Neural progenitor cell (in vitro differentiated cells): ENCODE measurements at regions not wholly inside any gene's neighbourhood (a gene's known extent, or its start where the extent isn't known, plus 50 kb on each side); places are given as distances from the start of the nearest gene placed in this dataset.

ENCODE experiments used
- DNase-seq: peaks from one replicate; pipeline ENCODE4 v3.0.0-alpha.2; 2016; ENCODE audit warnings: low spot score
- H2AFZ ChIP-seq: fragments of 200-600 bp; sonication (generic); replicated peaks from 2 replicates; pipeline ENCODE4 v1.6.1; 2016; ENCODE audit warnings: antibody characterized with exemption
- H3F3A ChIP-seq: fragments of 200-600 bp; sonication (generic); 2 replicates; pipeline ENCODE4 v1.6.1; 2016; ENCODE audit warnings: antibody characterized with exemption, low read depth
- H3K27ac ChIP-seq: fragments of 200-600 bp; sonication (generic); 2 replicates; pipeline ENCODE4 v1.5.1; 2016; ENCODE audit warnings: mild to moderate bottlenecking
- H3K27me3 ChIP-seq: fragments of 200-600 bp; sonication (generic); 2 replicates; pipeline ENCODE4 v1.6.1; 2016; ENCODE audit warnings: mild to moderate bottlenecking, moderate library complexity
- H3K36me3 ChIP-seq: fragments of 200-600 bp; sonication (generic); 2 replicates; pipeline ENCODE4 v1.5.1; 2016
- H3K4me1 ChIP-seq: fragments of 200-600 bp; sonication (generic); 2 replicates; pipeline ENCODE4 v1.6.1; 2016; ENCODE audit warnings: mixed run types
- H3K4me2 ChIP-seq: fragments of 200-600 bp; sonication (generic); 2 replicates; pipeline ENCODE4 v1.6.1; 2016
- H3K4me3 ChIP-seq: fragments of 200-600 bp; sonication (generic); 2 replicates; pipeline ENCODE4 v1.5.1; 2016
- H3K79me2 ChIP-seq: fragments of 200-600 bp; sonication (generic); 2 replicates; pipeline ENCODE4 v1.6.1; 2016; ENCODE audit warnings: low read depth
- H3K9ac ChIP-seq: fragments of 200-600 bp; sonication (generic); 2 replicates; pipeline ENCODE4 v1.6.1; 2016
- H3K9me3 ChIP-seq: fragments of 200-600 bp; sonication (generic); 2 replicates; pipeline ENCODE4 v1.5.1; 2016; ENCODE audit warnings: low read depth
- H4K20me1 ChIP-seq: fragments of 200-600 bp; sonication (generic); 2 replicates; pipeline ENCODE4 v1.6.1; 2016; ENCODE audit warnings: low read depth
- H3K27ac Mint-ChIP-seq: 3 replicates; pipeline ENCODE4 v1.8.0; 2021; ENCODE audit warnings: mixed read lengths
- H3K27me3 Mint-ChIP-seq: 2 replicates; pipeline ENCODE4 v1.8.0; 2022; ENCODE audit warnings: low read depth, mild to moderate bottlenecking, inconsistent platforms, moderate library complexity, mixed read lengths; ENCODE audit not compliant: insufficient read depth
- H3K36me3 Mint-ChIP-seq: 3 replicates; pipeline ENCODE4 v1.8.0; 2021; ENCODE audit warnings: mixed read lengths
- H3K4me1 Mint-ChIP-seq: 3 replicates; pipeline ENCODE4 v1.8.0; 2021; ENCODE audit warnings: mixed read lengths
- H3K4me3 Mint-ChIP-seq: 3 replicates; pipeline ENCODE4 v1.8.0; 2021; ENCODE audit warnings: mild to moderate bottlenecking, moderate library complexity, mixed read lengths
- H3K9me3 Mint-ChIP-seq: 3 replicates; pipeline ENCODE4 v1.8.0; 2020; ENCODE audit warnings: mixed read lengths
- CTCF ChIP-seq: fragments of 200-600 bp; sonication (generic); IDR thresholded peaks from 2 replicates; pipeline ENCODE4 v1.5.1; 2017; ENCODE audit warnings: antibody characterized with exemption, mild to moderate bottlenecking
- EZH2 ChIP-seq: fragments of 200-600 bp; sonication (generic); IDR thresholded peaks from 2 replicates; pipeline ENCODE4 v1.6.1; 2017; ENCODE audit warnings: antibody characterized with exemption, mild to moderate bottlenecking, moderate library complexity
- EZH2phosphoT487 ChIP-seq: fragments of 200-600 bp; sonication (generic); IDR thresholded peaks from 2 replicates; pipeline ENCODE4 v1.6.1; 2017; ENCODE audit warnings: antibody characterized with exemption

GRCh38 chr7:156470399-156471320 is 169.9 kb upstream of the RNF32 start:
- Histone ChIP-seq H3K4me1 (peaks cover 4% of the 10 kb centered on the region), H3F3A (no peaks in the 10 kb centered on the region), H3K36me3 (no peaks in the 10 kb centered on the region), H3K4me3 (no peak overlapping the region), H3K27ac (no peak overlapping the region), H3K9me3 (no peaks in the 10 kb centered on the region), H2AFZ (no peak overlapping the region), H4K20me1 (no peaks in the 10 kb centered on the region), H3K4me2 (no peak overlapping the region), H3K79me2 (no peaks in the 10 kb centered on the region), H3K27me3 (no peaks in the 10 kb centered on the region), H3K9ac (no peak overlapping the region)
- no peaks in the 10 kb centered on the region for H3K36me3 Mint-ChIP-seq
- TF ChIP-seq EZH2phosphoT487 (no peak), CTCF (no peak), EZH2 (no peak)
- H3K9me3 Mint-ChIP-seq, result peaks cover 5% of the 10 kb centered on the region
- H3K27me3 Mint-ChIP-seq, result peaks cover 3% of the 10 kb centered on the region
- H3K27ac Mint-ChIP-seq, result no peak overlapping the region
- H3K4me3 Mint-ChIP-seq, result no peak overlapping the region
- H3K4me1 Mint-ChIP-seq, result peaks cover 6% of the 10 kb centered on the region
- DNase-seq, result no peak

GRCh38 chr7:156466955-156467625 is 173.5 kb upstream of the RNF32 start:
- Histone ChIP-seq H3K4me1 (no peaks in the 10 kb centered on the region), H3K36me3 (no peaks in the 10 kb centered on the region), H3K27me3 (no peaks in the 10 kb centered on the region), H2AFZ (no peak overlapping the region), H4K20me1 (no peaks in the 10 kb centered on the region), H3K4me2 (no peak overlapping the region), H3K9me3 (no peaks in the 10 kb centered on the region), H3K27ac (no peak overlapping the region), H3K9ac (no peak overlapping the region), H3F3A (no peaks in the 10 kb centered on the region), H3K79me2 (no peaks in the 10 kb centered on the region), H3K4me3 (no peak overlapping the region)
- H3K4me1 Mint-ChIP-seq, result peaks cover 8% of the 10 kb centered on the region
- DNase-seq, result no peak
- H3K4me3 Mint-ChIP-seq, result no peak overlapping the region
- H3K36me3 Mint-ChIP-seq, result no peaks in the 10 kb centered on the region
- H3K27me3 Mint-ChIP-seq, result peaks cover 6% of the 10 kb centered on the region
- no peak overlapping the region for H3K27ac Mint-ChIP-seq
- peaks cover 5% of the 10 kb centered on the region for H3K9me3 Mint-ChIP-seq
- TF ChIP-seq EZH2phosphoT487, result no peak

- Mint-ChIP-seq H3K9me3 (peaks cover 5% of the 10 kb centered on the region), H3K36me3 (no peaks in the 10 kb centered on the region), H3K4me1 (peaks cover 12% of the 10 kb centered on the region), H3K27ac (no peak overlapping the region), H3K4me3 (no peak overlapping the region), H3K27me3 (peaks cover 6% of the 10 kb centered on the region)
- Histone ChIP-seq H3K9me3 (no peaks in the 10 kb centered on the region), H3K9ac (no peak overlapping the region), H3K36me3 (no peaks in the 10 kb centered on the region), H3K4me3 (no peak overlapping the region), H2AFZ (no peak overlapping the region), H3K27me3 (no peaks in the 10 kb centered on the region), H3K4me2 (no peak overlapping the region), H3K79me2 (no peaks in the 10 kb centered on the region), H3K27ac (no peak overlapping the region), H4K20me1 (no peaks in the 10 kb centered on the region), H3K4me1 (no peaks in the 10 kb centered on the region), H3F3A (no peaks in the 10 kb centered on the region)
- TF ChIP-seq EZH2, result no peak
- DNase-seq, result no peak
Observed at GRCh38 chr7:156466272-156466671, 174.3 kb upstream of the RNF32 start.

GRCh38 chr7:156465186-156465585 is 175.4 kb upstream of the RNF32 start:
- Histone ChIP-seq H2AFZ (no peak overlapping the region), H3F3A (no peaks in the 10 kb centered on the region), H3K4me3 (no peak overlapping the region), H3K27me3 (no peaks in the 10 kb centered on the region), H3K9ac (no peak overlapping the region), H3K36me3 (no peaks in the 10 kb centered on the region), H3K79me2 (no peaks in the 10 kb centered on the region), H3K27ac (no peak overlapping the region), H4K20me1 (no peaks in the 10 kb centered on the region), H3K4me2 (no peak overlapping the region), H3K4me1 (no peaks in the 10 kb centered on the region), H3K9me3 (no peaks in the 10 kb centered on the region)
- Mint-ChIP-seq H3K4me1 (peaks cover 19% of the 10 kb centered on the region), H3K36me3 (no peaks in the 10 kb centered on the region), H3K9me3 (no peaks in the 10 kb centered on the region), H3K27ac (no peak overlapping the region), H3K4me3 (no peak overlapping the region), H3K27me3 (peaks cover 6% of the 10 kb centered on the region)
- DNase-seq, result no peak
- TF ChIP-seq EZH2phosphoT487 (no peak), CTCF (no peak), EZH2 (no peak)
